ENCODE measurements at regions not wholly inside any gene's neighbourhood (a gene's known extent, or its start where the extent isn't known, plus 50 kb on each side); places are given as distances from the start of the nearest gene placed in this dataset.
"Not testable (repeated sequence)": the region's sequence is repeated elsewhere in the genome, so short reads cannot be mapped to it uniquely, and the experiment has no call there.

GRCh38 chr1:605279-605678 is 81.2 kb downstream of the OR4F16 start:
- not testable (repeated sequence) for TF ChIP-seq CTCF (conservative IDR thresholded peaks at IDR 0.05; ENCODE audit: low read depth, low read length); EZH2 (IDR thresholded peaks at IDR 0.05; ENCODE audit: borderline replicate concordance, low read depth, low read length, poor library complexity, severe bottlenecking)

All from A673 (cell line).